ENCODE measurements at regions not wholly inside any gene's neighbourhood (a gene's known extent, or its start where the extent isn't known, plus 50 kb on each side); places are given as distances from the start of the nearest gene placed in this dataset.

GRCh38 chr16:18050777-18051176, 285.8 kb downstream of the NPIPA8 start:
- no peak for DNase-seq

DNA sequence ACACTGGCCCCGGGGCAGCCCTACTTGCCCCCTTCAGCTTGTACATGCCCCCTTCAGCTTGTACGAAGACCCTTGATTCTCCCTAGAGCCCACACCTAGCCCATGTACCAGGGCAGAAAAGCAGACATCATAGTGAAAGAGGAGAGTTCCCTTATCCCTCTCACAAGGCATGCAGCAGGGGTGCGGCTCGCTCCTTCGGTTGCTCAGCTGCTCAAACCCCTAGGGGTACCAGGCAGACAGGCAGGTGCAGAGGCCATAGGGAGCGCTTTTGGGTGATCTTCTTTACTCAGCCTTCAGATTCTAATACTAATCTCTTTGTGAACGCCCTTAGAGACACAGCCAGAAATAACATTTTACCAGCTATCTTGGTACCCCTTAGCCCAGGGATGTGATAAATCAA, 286.3 kb downstream of the NPIPA8 start:
- DNase-seq: no peak

DNA sequence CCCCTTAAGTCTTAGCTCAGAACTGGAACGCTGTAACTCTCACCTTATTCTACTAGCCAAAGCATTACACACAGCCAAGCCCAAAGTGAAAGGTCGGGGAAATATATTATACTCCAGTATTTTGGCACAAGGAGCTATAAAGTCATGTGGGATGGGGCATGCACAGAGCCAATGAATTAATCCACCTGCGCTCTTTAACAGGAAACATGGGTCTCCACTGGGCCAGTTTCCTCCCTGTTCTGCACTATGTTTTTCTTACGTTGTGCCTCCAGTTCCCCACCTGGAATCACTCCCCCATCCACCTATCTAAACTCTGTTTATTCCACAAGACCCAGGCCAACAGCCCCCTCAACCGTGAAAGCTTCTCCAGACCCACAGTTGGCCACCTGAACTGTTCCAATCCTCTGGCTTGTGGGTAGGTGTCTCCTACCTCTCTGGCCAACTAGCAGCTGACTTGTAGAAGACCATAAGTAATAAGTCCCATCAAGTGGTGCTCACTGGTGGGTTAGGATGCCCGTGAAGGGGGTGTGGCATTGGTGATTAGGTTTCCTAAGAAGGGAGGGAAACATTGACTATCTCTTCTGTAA, 286.9 kb downstream of the NPIPA8 start:
- DNase-seq: no peak

DNA sequence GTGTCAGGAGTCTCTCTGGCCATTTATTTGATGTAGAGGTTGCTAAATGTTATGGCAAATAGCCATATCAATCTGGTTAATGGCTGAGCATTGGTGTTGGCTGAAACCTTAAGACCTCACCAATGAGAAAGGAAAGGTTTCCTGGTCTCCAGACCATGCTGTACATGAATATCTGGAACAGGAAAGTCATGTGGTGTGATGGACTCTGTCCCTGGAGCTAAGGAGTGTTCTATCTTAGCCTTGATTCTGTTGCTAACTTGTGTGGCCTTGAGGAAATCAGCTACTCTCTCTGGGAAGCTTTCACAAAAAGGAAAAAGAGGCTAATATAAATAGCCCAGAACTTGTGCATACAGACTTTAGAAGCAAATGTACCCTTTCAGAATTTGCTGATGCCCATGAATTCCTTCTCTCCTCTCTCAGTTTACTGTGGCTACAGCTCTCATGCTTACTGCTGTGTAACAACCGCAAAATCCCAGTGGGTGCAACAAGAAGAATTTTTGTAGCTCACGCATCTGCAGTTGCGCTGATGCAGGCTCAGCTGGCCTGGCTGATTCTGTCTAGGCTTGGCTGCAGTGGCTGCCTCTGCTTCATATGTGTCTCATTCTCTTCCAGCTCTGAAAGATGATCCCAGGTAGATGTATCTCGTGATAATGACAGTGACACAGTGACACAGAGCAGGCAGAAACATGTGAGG, 287.5 kb downstream of the NPIPA8 start:
- DNase-seq: no peak

DNA sequence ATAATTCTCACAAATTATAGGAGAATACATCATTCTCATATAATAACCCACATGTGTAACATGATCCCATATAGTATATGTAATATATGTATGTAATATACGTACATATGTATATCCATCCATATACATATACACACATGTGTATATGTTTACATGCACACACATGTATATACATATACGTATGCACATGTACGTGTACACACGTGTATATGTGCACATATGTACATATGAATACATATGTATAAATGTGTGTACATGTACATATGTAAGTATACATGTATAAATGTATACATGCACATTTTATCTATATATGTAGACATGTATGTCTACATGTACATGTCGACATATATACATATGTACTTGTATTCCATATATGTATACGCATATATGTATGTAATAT, 288.8 kb downstream of the NPIPA8 start:
- no peak for DNase-seq

GRCh38 chr16:18045356-18045755, 291.2 kb downstream of the NPIPA8 start:
- no peak for DNase-seq

- no peak for DNase-seq
Measured at GRCh38 chr16:18041864-18042834, 294.4 kb downstream of the NPIPA8 start.

DNA sequence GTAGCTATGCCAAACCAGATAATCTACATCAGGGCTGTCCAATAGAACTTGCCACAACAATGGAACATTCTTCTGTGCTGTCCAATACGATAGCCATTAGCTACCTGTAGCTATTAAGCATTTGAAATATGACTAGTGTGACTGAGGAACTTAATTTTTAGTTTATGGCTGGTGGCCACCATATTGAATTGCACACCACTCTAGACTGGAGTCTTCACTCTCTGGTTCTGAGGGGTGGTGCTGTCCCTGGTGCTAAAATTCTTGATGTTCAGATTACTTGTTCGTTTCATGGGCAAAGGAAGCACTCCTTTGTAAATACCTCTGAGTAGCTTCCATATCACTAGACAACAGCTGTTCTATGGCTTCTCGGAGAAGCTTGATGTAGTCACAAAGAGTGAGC, 296.6 kb downstream of the NPIPA8 start:
- DNase-seq: no peak

DNA sequence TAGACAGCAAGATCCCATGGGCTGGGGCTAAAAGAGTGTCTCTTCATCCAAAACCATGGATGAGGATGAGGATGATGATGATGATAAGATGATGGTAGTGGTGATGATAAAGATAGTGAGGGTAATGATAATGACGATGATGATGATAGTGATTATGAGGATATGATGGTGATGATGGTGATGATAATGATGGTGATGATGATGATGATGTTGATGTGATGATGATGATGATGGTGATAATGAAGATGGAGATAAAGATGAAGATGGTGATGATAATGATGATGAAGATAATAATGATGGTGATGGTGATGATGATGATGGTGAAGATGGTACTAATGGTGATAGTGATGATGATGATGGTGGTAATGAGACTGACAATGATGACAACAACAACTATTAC, 299.5 kb downstream of the NPIPA8 start:
- no peak for DNase-seq

DNA sequence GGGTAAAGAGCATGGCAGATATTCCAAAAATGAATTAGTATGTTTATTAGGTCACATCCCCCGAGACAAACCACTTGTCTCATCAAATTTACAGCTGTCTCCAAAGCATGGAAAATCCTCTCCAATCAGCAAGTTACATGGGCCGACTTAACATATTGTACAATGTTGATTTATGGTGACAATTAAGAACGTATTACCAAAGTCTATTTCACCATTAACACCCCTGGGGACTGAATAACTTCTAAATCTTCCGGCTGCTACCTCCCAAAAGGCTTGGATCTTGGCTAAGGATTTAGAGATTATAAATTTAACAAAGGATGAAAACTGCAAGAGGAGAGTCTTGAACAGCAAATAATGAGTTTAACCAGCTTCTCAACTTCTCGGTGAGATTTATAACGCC, 311.9 kb downstream of the NPIPA8 start:
- no peak for DNase-seq

DNA sequence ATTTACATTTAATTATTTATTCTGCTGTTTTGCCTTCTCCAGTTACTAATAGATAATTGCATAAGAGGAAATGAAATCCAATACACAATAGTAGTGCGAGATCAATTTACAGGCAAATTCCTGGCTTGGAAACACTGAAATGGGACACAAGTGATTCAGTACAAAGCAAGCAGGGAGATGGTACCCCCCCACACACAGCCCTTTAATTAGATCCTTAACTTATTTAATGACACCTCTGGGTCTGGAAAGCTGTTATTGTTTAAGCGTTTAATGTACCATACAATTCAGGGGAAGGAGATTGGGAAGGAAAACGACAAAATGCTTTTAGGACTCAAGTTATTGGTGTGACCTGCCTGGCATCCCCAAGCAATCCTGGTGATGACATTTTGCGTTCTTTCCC, 318.2 kb downstream of the NPIPA8 start:
- no peak for DNase-seq

DNA sequence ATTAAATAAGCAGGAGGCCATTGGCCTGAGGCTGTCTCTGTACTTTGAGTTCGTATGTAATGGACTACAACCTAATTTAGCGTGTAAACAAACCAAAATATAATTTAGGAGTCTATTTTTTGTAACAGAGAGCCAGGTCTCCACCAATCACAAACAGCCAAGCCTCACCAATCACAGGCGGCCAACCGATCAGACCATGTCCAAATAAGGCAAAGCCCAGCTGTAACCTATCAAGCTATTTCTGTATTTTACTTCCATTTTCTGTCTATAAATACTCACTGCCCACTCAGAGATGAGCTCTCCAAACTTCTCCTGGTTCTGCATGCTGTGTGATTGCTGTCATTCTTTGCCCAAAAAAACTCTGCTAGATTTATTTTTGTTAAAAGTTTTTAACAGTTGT, 322.7 kb downstream of the NPIPA8 start:
- no peak for DNase-seq

GRCh38 chr16:18008356-18008755, 328.2 kb downstream of the NPIPA8 start:
- no peak for DNase-seq

- no peak for DNase-seq
Measured at GRCh38 chr16:18003033-18003432, 333.5 kb downstream of the NPIPA8 start.

DNA sequence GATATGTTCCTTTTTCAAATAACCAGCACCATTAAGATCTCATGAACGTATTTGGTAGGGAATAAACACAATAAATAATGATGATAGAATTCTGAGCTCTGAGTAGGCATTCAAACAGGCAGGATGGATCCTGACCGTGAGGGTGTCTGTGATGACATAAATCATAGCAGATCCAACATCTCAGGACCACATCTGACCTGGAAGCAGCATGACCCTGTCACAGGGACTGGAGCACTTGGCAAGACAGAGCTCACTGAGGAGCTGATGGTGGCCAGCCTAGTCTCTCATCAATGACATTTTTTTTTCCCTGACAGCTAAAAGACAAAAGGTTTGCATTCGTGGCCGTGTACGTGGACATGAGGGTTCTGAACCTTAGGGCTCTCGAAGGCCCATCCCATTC, 337.5 kb downstream of the NPIPA8 start:
- no peak for DNase-seq

- DNase-seq: no peak
Measured at GRCh38 chr16:17998550-17998949, 338.0 kb downstream of the NPIPA8 start.

- no peak for DNase-seq
Measured at GRCh38 chr16:17994027-17994426, 342.5 kb downstream of the NPIPA8 start.

- no peak for DNase-seq
Measured at GRCh38 chr16:17992416-17992815, 344.1 kb downstream of the NPIPA8 start.

DNA sequence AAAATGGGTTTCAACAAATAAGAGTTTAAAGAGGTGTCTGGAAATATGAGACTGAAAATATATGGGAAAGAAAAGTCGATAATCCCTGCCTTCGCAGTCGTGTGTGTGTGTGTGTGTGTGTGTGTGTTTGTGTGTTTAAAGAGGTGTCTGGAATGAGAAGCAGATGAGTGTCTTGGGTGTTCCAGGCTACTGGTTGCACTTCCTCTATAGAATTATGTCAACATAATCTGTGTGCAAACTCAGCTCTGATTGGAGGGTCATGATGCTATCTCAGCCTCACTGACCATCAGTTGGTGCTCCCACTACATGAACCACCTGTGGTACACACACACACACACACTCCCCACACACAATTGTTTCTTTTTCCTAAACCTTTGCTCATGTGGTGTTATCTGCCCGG, 347.3 kb downstream of the NPIPA8 start:
- DNase-seq: no peak

- no peak for DNase-seq
Measured at GRCh38 chr16:17988839-17989238, 347.7 kb downstream of the NPIPA8 start.

DNA sequence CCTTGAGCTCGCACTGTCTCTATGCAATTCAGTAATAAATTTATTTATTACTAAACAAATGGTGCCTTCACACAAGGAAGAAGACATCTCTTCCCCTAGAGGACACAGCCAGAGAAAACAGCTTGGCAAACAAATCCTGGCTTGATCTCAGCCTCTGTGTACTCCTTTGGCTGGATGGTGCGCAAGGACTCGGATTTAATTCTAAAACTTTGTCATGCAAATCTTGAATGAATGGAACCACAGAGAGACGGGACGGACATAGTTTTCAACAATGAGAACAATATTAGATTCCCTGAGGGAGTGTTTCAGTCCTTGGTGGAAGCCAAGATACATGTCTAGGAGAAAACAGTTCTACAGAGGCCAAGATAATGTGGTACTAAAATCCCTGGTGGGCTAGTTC, 349.5 kb downstream of the NPIPA8 start:
- no peak for DNase-seq

GRCh38 chr16:17984810-17985209, 351.7 kb downstream of the NPIPA8 start:
- no peak for DNase-seq

DNA sequence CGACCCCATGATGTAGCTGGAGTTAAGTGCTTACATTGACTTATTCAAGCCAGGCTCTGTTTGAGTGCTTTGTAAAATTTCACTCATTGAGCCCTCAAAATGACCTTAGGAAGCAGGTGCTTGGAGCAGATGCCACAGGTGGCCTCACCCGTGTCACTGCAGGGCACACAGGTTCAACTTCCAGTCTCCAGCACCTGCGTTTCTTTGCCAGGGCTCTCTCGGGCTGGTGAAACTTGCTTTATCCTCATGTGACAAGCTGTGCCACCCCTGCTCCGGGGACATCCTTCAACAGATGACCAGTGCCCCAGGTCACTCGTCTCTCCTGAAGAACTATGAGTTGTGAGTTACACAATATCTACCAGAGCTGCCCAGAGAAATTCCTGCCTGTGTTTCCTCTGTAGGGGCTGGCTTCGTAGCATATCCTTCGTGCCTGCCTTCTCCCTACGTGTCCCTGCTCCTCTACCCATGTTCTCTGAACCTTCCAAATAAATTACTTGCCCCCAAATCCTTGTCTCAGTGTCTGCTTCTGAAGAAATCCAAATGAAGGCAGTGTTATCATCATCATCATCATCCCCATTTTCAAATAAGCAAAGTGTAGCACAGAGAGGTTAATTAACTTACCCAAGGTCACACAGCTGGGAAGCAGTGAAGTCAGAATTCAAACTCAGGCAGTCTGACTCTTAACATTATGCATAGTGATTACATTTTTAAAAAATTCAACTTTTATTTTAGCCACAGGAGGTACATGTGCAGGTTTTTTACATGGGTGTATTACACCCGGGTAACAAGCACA, 352.5 kb downstream of the NPIPA8 start:
- DNase-seq: no peak
